Heart left ventricle (tissue), 13 donors: ENCODE measurements at regions not wholly inside any gene's neighbourhood (a gene's known extent, or its start where the extent isn't known, plus 50 kb on each side); places are given as distances from the start of the nearest gene placed in this dataset.

ENCODE experiments used
- POLR2A ChIP-seq, 2 donors: fragments of 450-650 bp; IDR thresholded peaks; one replicate each; pipeline ENCODE4 v1.6.1; 2017; ENCODE audit warnings: antibody characterized with exemption in 2 of 2, mild to moderate bottlenecking in 2 of 2, moderate library complexity in 2 of 2
- TF ChIP-seq, protein P1 (sequence below), 12 donors: fragments of 200-600 bp; sonication (generic) in 4 of 12; IDR thresholded peaks; one replicate each; pipeline versions ENCODE4 v1.5.0 to v1.8.0; 2018 to 2022; ENCODE audit warnings: antibody characterized with exemption in 12 of 12, mild to moderate bottlenecking in 5 of 12
- donor health status: ischemic (EF 13 %, LVEDD 7.1; RV severe dilation, severe dysfunction).
- donor health status: DM: no; HTN: yes; CAD: no.
- donor health status: DM: no; HTN: no; CAD: no.
- donor health status: ischemic (EF 25% LVEDD 6.9; RV normal size, moderate dysfunction).
- donor health status: ischemic (EF 25% LVEDD 5.7; RV mildly dilated, moderate dysfunction).
- donor health status: ischemic (EF 35%, LVEDD 5.7; RV mildly dilated, moderate dysfunction).
- donor health status: nonischemic (EF 11% LVEDD 7.7; RV severe dilation, severe dysfunction).
- donor health status: DM: yes; HTN: yes; CAD: no.
- donor health status: PGD.
- donor health status: ischemic (EF 29% LVEDD 5.4; RV normal size, mild dysfunction).
- donor health status: nonischemic (EF 23%, LVEDD 6.1; RV moderate dilation, normal function).

DNA sequence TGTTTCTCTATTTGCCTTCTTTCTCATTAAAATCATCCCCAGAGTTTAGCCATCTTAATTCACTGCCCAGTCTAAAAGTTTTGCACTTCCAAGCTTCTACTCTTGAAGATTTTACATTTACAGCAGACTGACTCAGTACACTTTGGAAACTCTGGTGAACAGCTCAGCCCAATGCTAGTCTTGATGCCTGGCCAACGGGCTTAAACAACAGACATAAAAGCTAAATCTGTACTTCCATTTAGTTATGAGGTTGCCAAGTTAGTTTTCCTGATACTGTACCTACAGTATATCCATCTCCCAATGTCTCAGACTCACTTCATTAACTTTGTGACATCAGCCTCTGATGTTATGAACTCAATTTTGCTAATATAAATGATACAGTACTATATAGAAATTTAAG lies 891.8 kb upstream of the SOX9 start:
- TF ChIP-seq, protein P1, sequence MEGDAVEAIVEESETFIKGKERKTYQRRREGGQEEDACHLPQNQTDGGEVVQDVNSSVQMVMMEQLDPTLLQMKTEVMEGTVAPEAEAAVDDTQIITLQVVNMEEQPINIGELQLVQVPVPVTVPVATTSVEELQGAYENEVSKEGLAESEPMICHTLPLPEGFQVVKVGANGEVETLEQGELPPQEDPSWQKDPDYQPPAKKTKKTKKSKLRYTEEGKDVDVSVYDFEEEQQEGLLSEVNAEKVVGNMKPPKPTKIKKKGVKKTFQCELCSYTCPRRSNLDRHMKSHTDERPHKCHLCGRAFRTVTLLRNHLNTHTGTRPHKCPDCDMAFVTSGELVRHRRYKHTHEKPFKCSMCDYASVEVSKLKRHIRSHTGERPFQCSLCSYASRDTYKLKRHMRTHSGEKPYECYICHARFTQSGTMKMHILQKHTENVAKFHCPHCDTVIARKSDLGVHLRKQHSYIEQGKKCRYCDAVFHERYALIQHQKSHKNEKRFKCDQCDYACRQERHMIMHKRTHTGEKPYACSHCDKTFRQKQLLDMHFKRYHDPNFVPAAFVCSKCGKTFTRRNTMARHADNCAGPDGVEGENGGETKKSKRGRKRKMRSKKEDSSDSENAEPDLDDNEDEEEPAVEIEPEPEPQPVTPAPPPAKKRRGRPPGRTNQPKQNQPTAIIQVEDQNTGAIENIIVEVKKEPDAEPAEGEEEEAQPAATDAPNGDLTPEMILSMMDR (IDR thresholded peaks at IDR 0.05), result no peak
- no peak for TF ChIP-seq POLR2A (IDR thresholded peaks at IDR 0.05)
